ENCODE measurements at regions not wholly inside any gene's neighbourhood (a gene's known extent, or its start where the extent isn't known, plus 50 kb on each side); places are given as distances from the start of the nearest gene placed in this dataset.

GRCh38 chr12:89167986-89168385, 184.3 kb downstream of the DUSP6 start:
- intact Hi-C loops (cut with DNase I): loop anchor here in 2 of 10 donors (5.0 to 10.0 kb wide), 2 partner anchors 169 to 177 kb away; no protein-coding TSS in a partner anchor
- TF ChIP-seq CTCF (IDR thresholded peaks at IDR 0.05) (no peak), POLR2A (IDR thresholded peaks at IDR 0.05) (no peak)
- 77 to 90% (median 87%) methylated on average over 3 of the region's 3 CpGs for WGBS, 4 donors
- H3K27me3 ChIP-seq: no peaks in the 10 kb centered on the region
- no peak for DNase-seq
- H3K36me3 ChIP-seq: no peaks in the 10 kb centered on the region
- peaks cover 0 to 69% (median 19%) of the 10 kb centered on the region in 12 donors for H3K4me1 ChIP-seq
- H3K4me3 ChIP-seq: peak overlapping the region in 1 of 12 donors; percentile 11
- peaks cover 0 to 12% (median 4%) of the 10 kb centered on the region in 12 donors for H3K9me3 ChIP-seq
- peak overlapping the region in 2 of 12 donors; percentile 31 to 88 for H3K27ac ChIP-seq
- ATAC-seq: no peak

- H3K27me3 ChIP-seq: no peaks in the 10 kb centered on the region
- intact Hi-C loops (cut with DNase I): loop anchor here in 2 of 10 donors (5.0 to 10.0 kb wide), 2 partner anchors 171 to 178 kb away; no protein-coding TSS in a partner anchor
- ATAC-seq (peak; percentile 43 to 56 (median 54)), DNase-seq (no peak)
- H3K9me3 ChIP-seq: peaks cover 0 to 1% (median 0%) of the 10 kb centered on the region in 12 donors
- H3K4me3 ChIP-seq: no peak overlapping the region
- peaks cover 0 to 81% (median 22%) of the 10 kb centered on the region in 12 donors for H3K4me1 ChIP-seq
- TF ChIP-seq CTCF (IDR thresholded peaks at IDR 0.05) (no peak), POLR2A (IDR thresholded peaks at IDR 0.05) (no peak)
- H3K27ac ChIP-seq: peak overlapping the region in 10 of 12 donors; percentile 0 to 88 (median 40)
- WGBS, 4 donors: 46 to 58% (median 48%) methylated on average over 1 of the region's 1 CpG
- H3K36me3 ChIP-seq: no peaks in the 10 kb centered on the region
Observed at GRCh38 chr12:89166525-89166934, 185.8 kb downstream of the DUSP6 start.

- intact Hi-C loops (cut with DNase I): loop anchor here in 2 of 10 donors (5.0 to 10.0 kb wide), 2 partner anchors 171 to 179 kb away; no protein-coding TSS in a partner anchor
- TF ChIP-seq CTCF (IDR thresholded peaks at IDR 0.05) (no peak), POLR2A (IDR thresholded peaks at IDR 0.05) (no peak)
Observed at GRCh38 chr12:89166121-89166520, 186.2 kb downstream of the DUSP6 start.

DNA sequence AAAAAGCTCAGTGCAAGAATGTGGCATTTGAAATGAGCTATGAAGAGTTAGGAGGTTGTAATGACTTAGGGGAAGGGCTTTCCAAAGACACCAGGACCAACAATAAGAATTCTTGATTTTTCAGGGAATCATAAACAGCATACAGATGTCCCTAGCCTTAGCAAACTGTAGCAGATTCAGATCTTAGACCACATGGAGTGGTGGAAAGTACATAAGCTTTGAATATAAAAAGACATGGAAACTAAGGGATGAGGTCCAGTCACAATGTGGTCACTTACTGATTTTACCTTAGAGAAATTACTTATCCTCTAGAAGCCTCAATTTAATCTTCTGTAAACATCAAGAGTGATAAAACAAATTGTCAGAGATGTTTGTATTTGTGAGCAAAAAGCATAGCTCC, 186.6 kb downstream of the DUSP6 start:
- TF ChIP-seq CTCF (IDR thresholded peaks at IDR 0.05) (no peak), POLR2A (IDR thresholded peaks at IDR 0.05) (no peak)
- Histone ChIP-seq H3K36me3 (no peaks in the 10 kb centered on the region), H3K4me1 (peaks cover 0 to 89% (median 22%) of the 10 kb centered on the region in 12 donors), H3K9me3 (no peaks in the 10 kb centered on the region), H3K27ac (peak overlapping the region in 6 of 12 donors; percentile 0 to 88 (median 25)), H3K27me3 (no peaks in the 10 kb centered on the region), H3K4me3 (no peak overlapping the region)
- no peak for ATAC-seq
- intact Hi-C loops (cut with DNase I): loop anchor here in 2 of 10 donors (5.0 to 10.0 kb wide), 2 partner anchors 172 to 179 kb away; no protein-coding TSS in a partner anchor
- DNase-seq: no peak

More at GRCh38 chr12:89166121-89166520, 186.2 kb downstream of the DUSP6 start:
- no peaks in the 10 kb centered on the region for H3K9me3 ChIP-seq
- peaks cover 0 to 85% (median 22%) of the 10 kb centered on the region in 12 donors for H3K4me1 ChIP-seq
- H3K27ac ChIP-seq: peak overlapping the region in 6 of 12 donors; percentile 0 to 88 (median 45)
- 38 to 61% (median 44%) methylated on average over 1 of the region's 1 CpG for WGBS, 4 donors
- no peaks in the 10 kb centered on the region for H3K36me3 ChIP-seq
- ATAC-seq: no peak
- no peak overlapping the region for H3K4me3 ChIP-seq
- H3K27me3 ChIP-seq: no peaks in the 10 kb centered on the region
- DNase-seq: no peak

Measured in heart left ventricle (tissue), 16 donors.